Transverse colon (tissue), 4 donors: ENCODE measurements at regions not wholly inside any gene's neighbourhood (a gene's known extent, or its start where the extent isn't known, plus 50 kb on each side); places are given as distances from the start of the nearest gene placed in this dataset.

Experiments
- EP300 ChIP-seq: sonication (generic); formaldehyde crosslinking; IDR thresholded peaks from one replicate; pipeline ENCODE4 v1.6.1; 2017; ENCODE audit warnings: antibody characterized with exemption, low read depth
- POLR2A ChIP-seq: fragments of 450-650 bp; IDR thresholded peaks from one replicate; pipeline ENCODE4 v1.6.1; 2016; ENCODE audit warnings: antibody characterized with exemption, mild to moderate bottlenecking, moderate library complexity
- POLR2AphosphoS5 ChIP-seq, 3 donors: sonication (generic); formaldehyde crosslinking; IDR thresholded peaks; one replicate each; pipeline ENCODE4 v1.6.1; 2016; ENCODE audit warnings: antibody characterized with exemption in 3 of 3
- TF ChIP-seq, protein P1 (sequence below), 5 experiments: fragments of 200-600 bp in 3 of 5; fragments of 450-650 bp in 2 of 5; sonication (generic) in 3 of 5; IDR thresholded peaks; 1 replicate in 2 of 5; 2 replicates in 3 of 5; pipeline ENCODE4 v1.5.1; 2016 to 2017; ENCODE audit warnings: antibody characterized with exemption in 5 of 5, inconsistent platforms in 3 of 5, mild to moderate bottlenecking in 2 of 5, moderate library complexity in 1 of 5

DNA sequence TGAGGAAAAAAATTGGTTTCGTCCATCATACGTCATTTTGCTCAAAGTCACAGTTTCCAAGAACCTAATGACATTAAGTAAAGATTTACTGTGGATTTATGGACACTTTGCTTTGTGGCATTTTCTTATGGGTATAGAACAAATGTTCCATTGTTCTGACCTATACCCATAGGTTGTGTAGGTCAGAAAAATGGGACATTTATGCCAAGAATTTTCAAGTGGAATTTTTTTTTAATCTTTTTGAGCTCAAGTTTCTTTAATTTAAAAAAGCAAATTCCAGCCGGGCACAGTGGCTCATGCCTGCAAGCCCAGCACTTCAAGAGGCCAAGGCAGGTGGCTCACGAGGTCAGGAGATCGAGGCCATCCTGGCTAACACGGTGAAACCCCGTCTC is 187.5 kb upstream of the TPM1 start:
- TF ChIP-seq, protein P1, sequence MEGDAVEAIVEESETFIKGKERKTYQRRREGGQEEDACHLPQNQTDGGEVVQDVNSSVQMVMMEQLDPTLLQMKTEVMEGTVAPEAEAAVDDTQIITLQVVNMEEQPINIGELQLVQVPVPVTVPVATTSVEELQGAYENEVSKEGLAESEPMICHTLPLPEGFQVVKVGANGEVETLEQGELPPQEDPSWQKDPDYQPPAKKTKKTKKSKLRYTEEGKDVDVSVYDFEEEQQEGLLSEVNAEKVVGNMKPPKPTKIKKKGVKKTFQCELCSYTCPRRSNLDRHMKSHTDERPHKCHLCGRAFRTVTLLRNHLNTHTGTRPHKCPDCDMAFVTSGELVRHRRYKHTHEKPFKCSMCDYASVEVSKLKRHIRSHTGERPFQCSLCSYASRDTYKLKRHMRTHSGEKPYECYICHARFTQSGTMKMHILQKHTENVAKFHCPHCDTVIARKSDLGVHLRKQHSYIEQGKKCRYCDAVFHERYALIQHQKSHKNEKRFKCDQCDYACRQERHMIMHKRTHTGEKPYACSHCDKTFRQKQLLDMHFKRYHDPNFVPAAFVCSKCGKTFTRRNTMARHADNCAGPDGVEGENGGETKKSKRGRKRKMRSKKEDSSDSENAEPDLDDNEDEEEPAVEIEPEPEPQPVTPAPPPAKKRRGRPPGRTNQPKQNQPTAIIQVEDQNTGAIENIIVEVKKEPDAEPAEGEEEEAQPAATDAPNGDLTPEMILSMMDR (IDR thresholded peaks at IDR 0.05), result no peak
- TF ChIP-seq POLR2AphosphoS5 (IDR thresholded peaks at IDR 0.05) (no peak), POLR2A (no peak), EP300 (no peak)
